Caco-2 (cell line): ENCODE measurements at regions not wholly inside any gene's neighbourhood (a gene's known extent, or its start where the extent isn't known, plus 50 kb on each side); places are given as distances from the start of the nearest gene placed in this dataset.

ENCODE experiments used
- BruUV-seq: library from RNA; stranded (reverse); fragments of 400-500 nt; replicated peaks from 2 replicates; lab custom pipeline; 2021; lab: Mats Ljungman, UMichigan
- CTCF ChIA-PET: fragments of 300-600 bp; sonication (Branson Sonifier 250); formaldehyde crosslinking; loops from one replicate; lab custom pipeline; 2022; ENCODE audit warnings: antibody characterized with exemption; lab: Charles Lee
- POLR2A ChIA-PET: fragments of 300-600 bp; sonication (Branson Sonifier 250); formaldehyde crosslinking; loops from one replicate; lab custom pipeline; 2022; ENCODE audit warnings: antibody characterized with exemption; lab: Charles Lee
- DNase-seq, 2 experiments: peaks; one replicate each; pipeline versions ENCODE4 v3.0.0 to v3.0.0-alpha.2; 2020 to 2022
- H3K27me3 ChIP-seq: replicated peaks from 2 replicates; pipeline ENCODE4 v1.6.0; 2011; ENCODE audit warnings: low read length; ENCODE audit not compliant: control insufficient read depth, insufficient read depth
- H3K36me3 ChIP-seq: 2 replicates; pipeline ENCODE4 v1.5.1; 2011; ENCODE audit warnings: low read length; ENCODE audit not compliant: control insufficient read depth, insufficient read depth
- H3K4me1 ChIP-seq: fragments of 250-450 bp; sonication (Bioruptor Pico); 2 replicates; pipeline ENCODE4 v1.5.1; 2020; ENCODE audit warnings: mild to moderate bottlenecking
- H3K4me3 ChIP-seq: 2 replicates; pipeline ENCODE4 v1.5.1; 2011; ENCODE audit warnings: low read depth, mild to moderate bottlenecking, control low read depth, low read length
- H3K9me3 ChIP-seq: fragments of 250-450 bp; sonication (Bioruptor Pico); 2 replicates; pipeline ENCODE4 v1.5.1; 2020; ENCODE audit warnings: mild to moderate bottlenecking, moderate library complexity
- H3K27ac Mint-ChIP-seq: one replicate; pipeline ENCODE4 v1.8.0; 2022; ENCODE audit warnings: mixed read lengths; ENCODE audit not compliant: unreplicated experiment
- H3K27me3 Mint-ChIP-seq: one replicate; pipeline ENCODE4 v1.8.0; 2022; ENCODE audit warnings: mixed read lengths; ENCODE audit not compliant: insufficient read depth, unreplicated experiment
- H3K36me3 Mint-ChIP-seq: one replicate; pipeline ENCODE4 v1.8.0; 2022; ENCODE audit warnings: mild to moderate bottlenecking, mixed read lengths; ENCODE audit not compliant: insufficient read depth, unreplicated experiment
- H3K4me1 Mint-ChIP-seq: one replicate; pipeline ENCODE4 v1.8.0; 2022; ENCODE audit warnings: low read depth, mixed read lengths; ENCODE audit not compliant: unreplicated experiment
- H3K4me3 Mint-ChIP-seq: one replicate; pipeline ENCODE4 v1.8.0; 2022; ENCODE audit warnings: mild to moderate bottlenecking, moderate library complexity, mixed read lengths; ENCODE audit not compliant: unreplicated experiment
- H3K9me3 Mint-ChIP-seq: one replicate; pipeline ENCODE4 v1.8.0; 2022; ENCODE audit warnings: mixed read lengths; ENCODE audit not compliant: unreplicated experiment
- CTCF ChIP-seq, 2 experiments: fragments of 200-600 bp in 1 of 2; IDR thresholded peaks; 1 replicate in 1 of 2; 2 replicates in 1 of 2; pipeline versions ENCODE4 v1.5.1 to v1.8.0; 2011 to 2022; ENCODE audit warnings: antibody characterized with exemption in 1 of 2, control low read depth in 1 of 2, inconsistent platforms in 1 of 2, low read depth in 1 of 2, low read length in 1 of 2, mild to moderate bottlenecking in 1 of 2, moderate library complexity in 1 of 2; ENCODE audit not compliant: insufficient read depth in 1 of 2, severe bottlenecking in 1 of 2, unreplicated experiment in 1 of 2
- intact Hi-C: fragments of 100-400 bp; cut with micrococcal nuclease; formaldehyde crosslinking; loops from one replicate; pipeline ENCODE4 v1.10.0; 2022; ENCODE audit not compliant: unreplicated experiment

- Histone ChIP-seq H3K27me3 (no peaks in the 10 kb centered on the region), H3K4me1 (peaks cover 25% of the 10 kb centered on the region), H3K36me3 (no peaks in the 10 kb centered on the region), H3K9me3 (no peaks in the 10 kb centered on the region), H3K4me3 (no peak overlapping the region)
- TF ChIP-seq CTCF (IDR thresholded peaks at IDR 0.05; ENCODE audit: insufficient read depth in 1 of 2, low read depth in 1 of 2, low read length in 1 of 2, severe bottlenecking in 1 of 2, unreplicated experiment in 1 of 2): no peak
- Mint-ChIP-seq H3K4me1 (no peaks in the 10 kb centered on the region), H3K4me3 (no peak overlapping the region), H3K27me3 (no peaks in the 10 kb centered on the region), H3K9me3 (no peaks in the 10 kb centered on the region), H3K36me3 (no peaks in the 10 kb centered on the region), H3K27ac (no peak overlapping the region)
- ChIA-PET POLR2A (no interaction called here), CTCF (no interaction called here)
- no TSS peak for BruUV-seq
- peak; percentile 8 to 61 for DNase-seq
- intact Hi-C loops: no loop called here
Observed at GRCh38 chr2:240374085-240374907, 61.2 kb upstream of the GPC1 start.

GRCh38 chr2:240375024-240375645 is 60.3 kb upstream of the GPC1 start:
- intact Hi-C loops: no loop called here
- no peaks in the 10 kb centered on the region for H3K36me3 ChIP-seq
- ChIA-PET CTCF (no interaction called here), POLR2A (no interaction called here)
- no peaks in the 10 kb centered on the region for H3K36me3 Mint-ChIP-seq
- H3K4me1 ChIP-seq: peaks cover 18% of the 10 kb centered on the region
- H3K27me3 ChIP-seq: no peaks in the 10 kb centered on the region
- peak overlapping the region; percentile 76 for H3K27ac Mint-ChIP-seq
- H3K9me3 ChIP-seq: no peaks in the 10 kb centered on the region
- H3K4me3 ChIP-seq: no peak overlapping the region
- H3K4me3 Mint-ChIP-seq: no peak overlapping the region
- no peaks in the 10 kb centered on the region for H3K9me3 Mint-ChIP-seq
- H3K4me1 Mint-ChIP-seq: no peaks in the 10 kb centered on the region
- H3K27me3 Mint-ChIP-seq: no peaks in the 10 kb centered on the region
- no TSS peak for BruUV-seq
- TF ChIP-seq CTCF (IDR thresholded peaks at IDR 0.05; ENCODE audit: insufficient read depth in 1 of 2, low read depth in 1 of 2, low read length in 1 of 2, severe bottlenecking in 1 of 2, unreplicated experiment in 1 of 2): no peak
- DNase-seq: no peak

GRCh38 chr2:240376739-240377138 is 58.7 kb upstream of the GPC1 start:
- no peak overlapping the region for H3K4me3 ChIP-seq
- TF ChIP-seq CTCF (IDR thresholded peaks at IDR 0.05; ENCODE audit: insufficient read depth in 1 of 2, low read depth in 1 of 2, low read length in 1 of 2, severe bottlenecking in 1 of 2, unreplicated experiment in 1 of 2): no peak
- intact Hi-C loops: no loop called here
- Mint-ChIP-seq H3K4me3 (no peak overlapping the region), H3K27me3 (no peaks in the 10 kb centered on the region), H3K4me1 (no peaks in the 10 kb centered on the region), H3K27ac (no peak overlapping the region), H3K36me3 (no peaks in the 10 kb centered on the region), H3K9me3 (no peaks in the 10 kb centered on the region)
- no peaks in the 10 kb centered on the region for H3K27me3 ChIP-seq
- CTCF ChIA-PET: no interaction called here
- BruUV-seq: no TSS peak
- POLR2A ChIA-PET: no interaction called here
- no peaks in the 10 kb centered on the region for H3K9me3 ChIP-seq
- peaks cover 4% of the 10 kb centered on the region for H3K4me1 ChIP-seq
- no peak for DNase-seq
- H3K36me3 ChIP-seq: no peaks in the 10 kb centered on the region
